GM12873 (cell line): ENCODE measurements at regions not wholly inside any gene's neighbourhood (a gene's known extent, or its start where the extent isn't known, plus 50 kb on each side); places are given as distances from the start of the nearest gene placed in this dataset.

Experiments
- TF ChIP-seq, protein P1 (sequence below): IDR thresholded peaks from 2 replicates; pipeline ENCODE4 v1.5.1; 2012; ENCODE audit warnings: low read depth, mild to moderate bottlenecking, moderate library complexity, low read length, control low read depth; ENCODE audit not compliant: insufficient read depth; ENCODE audit errors: missing control alignments

DNA sequence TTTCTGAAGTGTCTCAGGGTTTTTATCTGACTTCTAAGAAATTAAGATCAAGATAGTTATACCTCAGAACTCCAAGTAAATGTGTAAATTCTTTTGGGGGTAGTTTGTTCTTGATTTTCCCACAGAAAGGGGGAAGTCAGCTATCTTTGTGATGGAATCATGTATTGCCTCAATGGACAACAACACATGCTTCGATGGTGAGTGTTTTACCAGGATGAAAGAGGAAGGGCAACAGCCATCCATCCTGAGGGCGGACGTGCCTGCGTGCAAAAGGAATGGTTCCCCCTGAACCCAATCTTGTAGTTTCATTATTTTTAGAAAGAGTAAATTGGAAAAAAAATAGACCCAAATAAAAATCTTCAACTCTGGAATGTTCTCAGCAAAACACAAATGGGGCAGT lies 67.2 kb upstream of the ZPBP start:
- TF ChIP-seq, protein P1, sequence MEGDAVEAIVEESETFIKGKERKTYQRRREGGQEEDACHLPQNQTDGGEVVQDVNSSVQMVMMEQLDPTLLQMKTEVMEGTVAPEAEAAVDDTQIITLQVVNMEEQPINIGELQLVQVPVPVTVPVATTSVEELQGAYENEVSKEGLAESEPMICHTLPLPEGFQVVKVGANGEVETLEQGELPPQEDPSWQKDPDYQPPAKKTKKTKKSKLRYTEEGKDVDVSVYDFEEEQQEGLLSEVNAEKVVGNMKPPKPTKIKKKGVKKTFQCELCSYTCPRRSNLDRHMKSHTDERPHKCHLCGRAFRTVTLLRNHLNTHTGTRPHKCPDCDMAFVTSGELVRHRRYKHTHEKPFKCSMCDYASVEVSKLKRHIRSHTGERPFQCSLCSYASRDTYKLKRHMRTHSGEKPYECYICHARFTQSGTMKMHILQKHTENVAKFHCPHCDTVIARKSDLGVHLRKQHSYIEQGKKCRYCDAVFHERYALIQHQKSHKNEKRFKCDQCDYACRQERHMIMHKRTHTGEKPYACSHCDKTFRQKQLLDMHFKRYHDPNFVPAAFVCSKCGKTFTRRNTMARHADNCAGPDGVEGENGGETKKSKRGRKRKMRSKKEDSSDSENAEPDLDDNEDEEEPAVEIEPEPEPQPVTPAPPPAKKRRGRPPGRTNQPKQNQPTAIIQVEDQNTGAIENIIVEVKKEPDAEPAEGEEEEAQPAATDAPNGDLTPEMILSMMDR, result no peak

GRCh38 chr7:50159154-50159553 lies 66.1 kb upstream of the ZPBP start:
- TF ChIP-seq, protein P1, result no peak

GRCh38 chr7:50156706-50157105 lies 63.7 kb upstream of the ZPBP start:
- TF ChIP-seq, protein P1, result no peak

- TF ChIP-seq, protein P1, result no peak
These were observed 63.1 kb upstream of the ZPBP start for GRCh38 chr7:50156163-50156562.

DNA sequence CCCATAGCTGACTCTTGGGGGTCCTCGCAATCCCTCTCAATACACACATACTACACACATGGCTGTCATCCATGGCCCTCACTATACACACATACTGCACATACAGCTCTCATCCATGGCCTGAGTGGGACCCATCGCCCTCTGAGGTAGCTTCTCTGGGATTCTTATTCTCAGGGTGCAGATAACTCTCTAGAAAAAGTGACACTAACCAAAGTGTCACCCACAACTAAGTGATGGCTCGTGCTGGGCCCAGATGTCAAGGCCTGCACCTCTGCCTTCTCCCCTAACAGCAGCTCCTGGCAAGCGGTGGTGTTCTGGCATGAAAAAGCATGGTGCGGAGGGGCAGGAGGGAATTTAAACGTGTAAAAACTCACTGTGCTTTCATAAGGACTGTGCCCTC lies 62.7 kb upstream of the ZPBP start:
- TF ChIP-seq, protein P1, result no peak

- TF ChIP-seq, protein P1, result no peak
These were observed 60.9 kb upstream of the ZPBP start for GRCh38 chr7:50153995-50154394.

GRCh38 chr7:50153148-50153547 lies 60.1 kb upstream of the ZPBP start:
- TF ChIP-seq, protein P1, result no peak
